CD4-positive, alpha-beta T cell treated with Interleukin-4 for 4 hours (primary cell): ENCODE measurements at regions not wholly inside any gene's neighbourhood (a gene's known extent, or its start where the extent isn't known, plus 50 kb on each side); places are given as distances from the start of the nearest gene placed in this dataset.

ENCODE experiments used
- DNase-seq: peaks from one replicate; pipeline ENCODE4 v3.0.0-alpha.2; 2020

- no peak for DNase-seq
These were observed 275.3 kb upstream of the CITED2 start for GRCh38 chr6:139649732-139650131.

GRCh38 chr6:139649128-139649527 lies 274.7 kb upstream of the CITED2 start:
- no peak for DNase-seq

GRCh38 chr6:139648430-139649000 lies 274.1 kb upstream of the CITED2 start:
- no peak for DNase-seq

- DNase-seq: no peak
These were observed 273.4 kb upstream of the CITED2 start for GRCh38 chr6:139647841-139648240.

- no peak for DNase-seq
These were observed 272.6 kb upstream of the CITED2 start for GRCh38 chr6:139647016-139647415.

- DNase-seq: no peak
These were observed 270.4 kb upstream of the CITED2 start for GRCh38 chr6:139644821-139645220.

GRCh38 chr6:139643986-139644385 lies 269.5 kb upstream of the CITED2 start:
- no peak for DNase-seq

- DNase-seq: no peak
These were observed 267.9 kb upstream of the CITED2 start for GRCh38 chr6:139642346-139642745.

- DNase-seq: no peak
These were observed 266.9 kb upstream of the CITED2 start for GRCh38 chr6:139641376-139641775.

GRCh38 chr6:139640921-139641320 lies 266.5 kb upstream of the CITED2 start:
- DNase-seq: no peak

- no peak for DNase-seq
These were observed 266.0 kb upstream of the CITED2 start for GRCh38 chr6:139640448-139640847.

- DNase-seq: no peak
These were observed 265.1 kb upstream of the CITED2 start for GRCh38 chr6:139639507-139639906.

- no peak for DNase-seq
These were observed 263.9 kb upstream of the CITED2 start for GRCh38 chr6:139638179-139638941.

- no peak for DNase-seq
These were observed 263.3 kb upstream of the CITED2 start for GRCh38 chr6:139637766-139638165.

GRCh38 chr6:139636391-139636790 lies 261.9 kb upstream of the CITED2 start:
- no peak for DNase-seq

GRCh38 chr6:139635401-139636130 lies 261.1 kb upstream of the CITED2 start:
- no peak for DNase-seq

- no peak for DNase-seq
These were observed 258.4 kb upstream of the CITED2 start for GRCh38 chr6:139632840-139633239.

GRCh38 chr6:139628270-139628669 lies 253.8 kb upstream of the CITED2 start:
- no peak for DNase-seq

GRCh38 chr6:139627091-139627490 lies 252.6 kb upstream of the CITED2 start:
- DNase-seq: no peak

GRCh38 chr6:139625998-139626975 lies 251.8 kb upstream of the CITED2 start:
- DNase-seq: no peak

- no peak for DNase-seq
These were observed 250.9 kb upstream of the CITED2 start for GRCh38 chr6:139625081-139625939.

- DNase-seq: no peak
These were observed 248.9 kb upstream of the CITED2 start for GRCh38 chr6:139623372-139623771.
